PFSK-1 (cell line): ENCODE measurements at regions not wholly inside any gene's neighbourhood (a gene's known extent, or its start where the extent isn't known, plus 50 kb on each side); places are given as distances from the start of the nearest gene placed in this dataset.

Source experiments
- FOXP2 ChIP-seq: optimal IDR thresholded peaks from 2 replicates; pipeline ENCODE3; 2011; ENCODE audit warnings: borderline replicate concordance, control low read depth, inconsistent platforms; ENCODE audit not compliant: insufficient read depth; ENCODE audit errors: extremely low read length, extremely low read depth
- POLR2AphosphoS5 ChIP-seq: IDR thresholded peaks from 2 replicates; pipeline ENCODE4 v1.6.1; 2012; ENCODE audit warnings: low read depth, mild to moderate bottlenecking, control low read depth, low read length, moderate library complexity
- SIN3A ChIP-seq: IDR thresholded peaks from 2 replicates; pipeline ENCODE4 v1.6.1; 2012; ENCODE audit warnings: mild to moderate bottlenecking, low read length, moderate library complexity, borderline replicate concordance; ENCODE audit not compliant: insufficient read depth
- TAF1 ChIP-seq: IDR thresholded peaks from 2 replicates; pipeline ENCODE4 v1.6.1; 2012; ENCODE audit warnings: low read length, control low read depth, borderline replicate concordance; ENCODE audit not compliant: insufficient read depth
- TF ChIP-seq, protein P1 (sequence below), 2 experiments: IDR thresholded peaks; 2 replicates each; pipeline versions ENCODE4 v1.6.1 to v1.8.0; 2011 to 2012; ENCODE audit warnings: low read depth in 2 of 2, low read length in 2 of 2, control low read depth in 1 of 2, inconsistent platforms in 1 of 2, mild to moderate bottlenecking in 1 of 2, moderate library complexity in 1 of 2; ENCODE audit not compliant: insufficient read depth in 1 of 2

- no peak for TF ChIP-seq SIN3A
- no peak for TF ChIP-seq POLR2AphosphoS5
- no peak for TF ChIP-seq TAF1
- TF ChIP-seq FOXP2, result no peak
- TF ChIP-seq, protein P1, sequence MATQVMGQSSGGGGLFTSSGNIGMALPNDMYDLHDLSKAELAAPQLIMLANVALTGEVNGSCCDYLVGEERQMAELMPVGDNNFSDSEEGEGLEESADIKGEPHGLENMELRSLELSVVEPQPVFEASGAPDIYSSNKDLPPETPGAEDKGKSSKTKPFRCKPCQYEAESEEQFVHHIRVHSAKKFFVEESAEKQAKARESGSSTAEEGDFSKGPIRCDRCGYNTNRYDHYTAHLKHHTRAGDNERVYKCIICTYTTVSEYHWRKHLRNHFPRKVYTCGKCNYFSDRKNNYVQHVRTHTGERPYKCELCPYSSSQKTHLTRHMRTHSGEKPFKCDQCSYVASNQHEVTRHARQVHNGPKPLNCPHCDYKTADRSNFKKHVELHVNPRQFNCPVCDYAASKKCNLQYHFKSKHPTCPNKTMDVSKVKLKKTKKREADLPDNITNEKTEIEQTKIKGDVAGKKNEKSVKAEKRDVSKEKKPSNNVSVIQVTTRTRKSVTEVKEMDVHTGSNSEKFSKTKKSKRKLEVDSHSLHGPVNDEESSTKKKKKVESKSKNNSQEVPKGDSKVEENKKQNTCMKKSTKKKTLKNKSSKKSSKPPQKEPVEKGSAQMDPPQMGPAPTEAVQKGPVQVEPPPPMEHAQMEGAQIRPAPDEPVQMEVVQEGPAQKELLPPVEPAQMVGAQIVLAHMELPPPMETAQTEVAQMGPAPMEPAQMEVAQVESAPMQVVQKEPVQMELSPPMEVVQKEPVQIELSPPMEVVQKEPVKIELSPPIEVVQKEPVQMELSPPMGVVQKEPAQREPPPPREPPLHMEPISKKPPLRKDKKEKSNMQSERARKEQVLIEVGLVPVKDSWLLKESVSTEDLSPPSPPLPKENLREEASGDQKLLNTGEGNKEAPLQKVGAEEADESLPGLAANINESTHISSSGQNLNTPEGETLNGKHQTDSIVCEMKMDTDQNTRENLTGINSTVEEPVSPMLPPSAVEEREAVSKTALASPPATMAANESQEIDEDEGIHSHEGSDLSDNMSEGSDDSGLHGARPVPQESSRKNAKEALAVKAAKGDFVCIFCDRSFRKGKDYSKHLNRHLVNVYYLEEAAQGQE (IDR thresholded peaks at IDR 0.05; ENCODE audit: insufficient read depth in 1 of 2, low read depth in 2 of 2, low read length in 2 of 2), result no peak
These were observed 100.1 kb upstream of the NPHP3 start for GRCh38 chr3:132822266-132822665.

DNA sequence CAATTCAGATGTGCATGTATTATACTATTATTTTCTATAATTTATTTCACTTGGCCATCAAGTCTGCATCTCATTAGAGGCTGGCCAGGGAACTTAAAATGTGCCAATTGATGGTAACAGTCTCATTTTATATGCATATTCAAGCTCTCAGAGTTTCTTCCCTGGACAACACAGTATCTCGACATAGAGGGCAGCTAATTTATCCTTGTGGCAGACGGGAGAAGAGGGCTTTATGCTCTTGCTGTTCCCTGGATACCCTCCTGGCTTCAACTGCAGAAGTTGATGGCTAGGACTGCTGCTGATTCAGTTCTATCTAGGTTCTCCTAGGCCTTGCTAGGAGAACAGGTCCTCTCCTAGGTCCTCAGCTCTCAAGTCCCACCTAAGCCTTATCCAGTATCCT, 99.1 kb upstream of the NPHP3 start:
- TF ChIP-seq SIN3A, result no peak
- no peak for TF ChIP-seq TAF1
- TF ChIP-seq, protein P1 (IDR thresholded peaks at IDR 0.05; ENCODE audit: insufficient read depth in 1 of 2, low read depth in 2 of 2, low read length in 2 of 2), result no peak
- no peak for TF ChIP-seq FOXP2
- no peak for TF ChIP-seq POLR2AphosphoS5

GRCh38 chr3:132818251-132818650, 96.0 kb upstream of the NPHP3 start:
- TF ChIP-seq, protein P1 (IDR thresholded peaks at IDR 0.05; ENCODE audit: insufficient read depth in 1 of 2, low read depth in 2 of 2, low read length in 2 of 2), result no peak
- no peak for TF ChIP-seq SIN3A
- TF ChIP-seq POLR2AphosphoS5, result no peak
- no peak for TF ChIP-seq FOXP2
- TF ChIP-seq TAF1, result no peak

DNA sequence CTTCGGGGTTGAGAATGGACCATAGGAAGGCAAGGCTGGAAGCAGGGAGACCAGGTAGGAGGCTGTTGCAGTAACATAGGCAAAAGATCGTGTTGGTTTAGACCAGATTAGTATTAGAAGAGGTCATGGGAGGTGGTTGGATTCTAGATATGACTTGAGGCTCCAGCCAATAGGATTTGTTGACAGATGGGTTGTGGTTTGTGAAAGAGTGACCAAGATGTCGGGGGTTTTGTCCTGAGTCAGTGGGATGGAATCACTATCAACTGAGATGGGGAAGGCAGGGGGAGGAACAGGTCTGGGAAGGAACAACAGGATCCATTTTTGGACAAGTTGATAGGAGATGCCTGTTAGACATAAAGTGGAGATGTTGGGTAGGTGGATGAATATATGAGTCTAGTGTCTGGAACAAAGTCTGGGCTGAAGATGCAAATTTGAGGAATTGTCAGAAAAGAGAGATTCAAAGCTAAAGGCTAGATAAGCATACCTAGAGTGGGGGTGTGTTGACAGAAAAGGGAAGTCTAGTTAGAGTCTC, 95.5 kb upstream of the NPHP3 start:
- no peak for TF ChIP-seq POLR2AphosphoS5

- TF ChIP-seq POLR2AphosphoS5 (no peak), TAF1 (no peak), SIN3A (no peak), FOXP2 (no peak)
- TF ChIP-seq, protein P1 (IDR thresholded peaks at IDR 0.05; ENCODE audit: insufficient read depth in 1 of 2, low read depth in 2 of 2, low read length in 2 of 2), result no peak
These were observed 82.9 kb upstream of the NPHP3 start for GRCh38 chr3:132805071-132805470.
